H9 (cell line): ENCODE measurements at regions not wholly inside any gene's neighbourhood (a gene's known extent, or its start where the extent isn't known, plus 50 kb on each side); places are given as distances from the start of the nearest gene placed in this dataset.

Experiments used
- DNase-seq: peaks from one replicate; pipeline ENCODE4 v3.0.0-alpha.2; 2017
- H2AFZ ChIP-seq: one replicate; pipeline ENCODE4 v1.6.1; 2013; ENCODE audit warnings: mild to moderate bottlenecking, low read length, control low read depth, moderate library complexity
- H2AK5ac ChIP-seq: 2 replicates; pipeline ENCODE4 v1.6.1; 2013; ENCODE audit warnings: low read length, control low read depth, mixed read lengths; ENCODE audit not compliant: insufficient read length
- H2BK120ac ChIP-seq: one replicate; pipeline ENCODE4 v1.6.1; 2013; ENCODE audit warnings: low read depth, mild to moderate bottlenecking, low read length, control low read depth, inconsistent platforms; ENCODE audit not compliant: poor library complexity, severe bottlenecking
- H2BK12ac ChIP-seq: 2 replicates; pipeline ENCODE4 v1.6.1; 2013; ENCODE audit warnings: low read length, control low read depth, mixed read lengths, low read depth; ENCODE audit not compliant: insufficient read length
- H2BK15ac ChIP-seq: 2 replicates; pipeline ENCODE4 v1.6.1; 2013; ENCODE audit warnings: low read depth, low read length, control low read depth
- H2BK20ac ChIP-seq: one replicate; pipeline ENCODE4 v1.6.1; 2013; ENCODE audit warnings: low read depth, mild to moderate bottlenecking, low read length, control low read depth, inconsistent platforms; ENCODE audit not compliant: poor library complexity, severe bottlenecking
- H2BK5ac ChIP-seq: 2 replicates; pipeline ENCODE4 v1.6.1; 2013; ENCODE audit warnings: low read length, control low read depth, mixed read lengths; ENCODE audit not compliant: insufficient read length
- H3K14ac ChIP-seq: 2 replicates; pipeline ENCODE4 v1.6.1; 2013; ENCODE audit warnings: low read length, control low read depth; ENCODE audit not compliant: insufficient read depth
- H3K18ac ChIP-seq: 2 replicates; pipeline ENCODE4 v1.6.1; 2013; ENCODE audit warnings: low read depth, mild to moderate bottlenecking, mixed read lengths, low read length, control low read depth; ENCODE audit not compliant: insufficient read length
- H3K23ac ChIP-seq: 2 replicates; pipeline ENCODE4 v1.6.1; 2013; ENCODE audit warnings: low read length, control low read depth, mixed read lengths, low read depth; ENCODE audit not compliant: insufficient read length
- H3K23me2 ChIP-seq: 2 replicates; pipeline ENCODE4 v1.6.1; 2013; ENCODE audit warnings: low read depth, mild to moderate bottlenecking, mixed read lengths, low read length, control low read depth; ENCODE audit not compliant: insufficient read length, poor library complexity, severe bottlenecking
- H3K27ac ChIP-seq: 2 replicates; pipeline ENCODE4 v1.5.1; 2013; ENCODE audit warnings: low read length, control low read depth, mixed read lengths, low read depth; ENCODE audit not compliant: insufficient read length
- H3K27me3 ChIP-seq: 2 replicates; pipeline ENCODE4 v1.6.1; 2013; ENCODE audit warnings: low read length, control low read depth, inconsistent platforms; ENCODE audit not compliant: insufficient read depth
- H3K4ac ChIP-seq: 2 replicates; pipeline ENCODE4 v1.6.1; 2013; ENCODE audit warnings: low read depth, mild to moderate bottlenecking, control low read depth, inconsistent platforms, low read length, moderate library complexity
- H3K4me1 ChIP-seq: 2 replicates; pipeline ENCODE4 v1.6.1; 2013; ENCODE audit warnings: low read length, control low read depth, inconsistent platforms; ENCODE audit not compliant: insufficient read depth
- H3K4me2 ChIP-seq: 2 replicates; pipeline ENCODE4 v1.6.1; 2013; ENCODE audit warnings: low read length, control low read depth, mixed read lengths; ENCODE audit not compliant: insufficient read length, insufficient read depth
- H3K56ac ChIP-seq: 2 replicates; pipeline ENCODE4 v1.6.1; 2013; ENCODE audit warnings: low read depth, mild to moderate bottlenecking, mixed read lengths, low read length, control low read depth; ENCODE audit not compliant: insufficient read length
- H3K79me1 ChIP-seq: 2 replicates; pipeline ENCODE4 v1.6.1; 2013; ENCODE audit warnings: low read depth, mild to moderate bottlenecking, moderate library complexity, low read length, control low read depth, inconsistent platforms; ENCODE audit not compliant: insufficient read depth, poor library complexity, severe bottlenecking
- H3K79me2 ChIP-seq: 2 replicates; pipeline ENCODE4 v1.6.1; 2013; ENCODE audit warnings: low read length, control low read depth, inconsistent platforms; ENCODE audit not compliant: insufficient read depth
- H3K9ac ChIP-seq: 2 replicates; pipeline ENCODE4 v1.6.1; 2013; ENCODE audit warnings: low read length, control low read depth, mixed read lengths; ENCODE audit not compliant: insufficient read length; ENCODE audit errors: extremely low read depth
- H3K9me3 ChIP-seq: one replicate; pipeline ENCODE4 v1.6.1; 2013; ENCODE audit warnings: low read depth, low read length, inconsistent platforms; ENCODE audit not compliant: control insufficient read depth
- H3T11ph ChIP-seq: one replicate; pipeline ENCODE4 v1.6.1; 2013; ENCODE audit warnings: mild to moderate bottlenecking, low read length, control low read depth, inconsistent platforms
- H4K20me1 ChIP-seq: one replicate; pipeline ENCODE4 v1.6.1; 2013; ENCODE audit not compliant: control insufficient read depth, insufficient read length, insufficient read depth
- H4K5ac ChIP-seq: 2 replicates; pipeline ENCODE4 v1.6.1; 2013; ENCODE audit warnings: low read depth, mild to moderate bottlenecking, mixed read lengths, low read length, control low read depth; ENCODE audit not compliant: insufficient read length
- H4K8ac ChIP-seq: replicated peaks from 2 replicates; pipeline ENCODE4 v1.6.1; 2013; ENCODE audit warnings: low read length, control low read depth, mixed read lengths, low read depth; ENCODE audit not compliant: insufficient read length
- H4K91ac ChIP-seq: 2 replicates; pipeline ENCODE4 v1.6.1; 2013; ENCODE audit warnings: low read depth, mild to moderate bottlenecking, moderate library complexity, mixed read lengths, low read length, control low read depth; ENCODE audit not compliant: insufficient read length
- H3K27ac Mint-ChIP-seq, 3 experiments: 2 replicates in 2 of 3; 3 replicates in 1 of 3; pipeline ENCODE4 v1.8.0; 2020 to 2021; ENCODE audit warnings: mixed read lengths in 3 of 3, mild to moderate bottlenecking in 1 of 3, moderate library complexity in 1 of 3
- H3K27me3 Mint-ChIP-seq: 2 replicates; pipeline ENCODE4 v1.8.0; 2021; ENCODE audit warnings: low read depth, mild to moderate bottlenecking, moderate library complexity, mixed read lengths
- H3K36me3 Mint-ChIP-seq, 3 experiments: 2 replicates in 2 of 3; 3 replicates in 1 of 3; pipeline ENCODE4 v1.8.0; 2020 to 2021; ENCODE audit warnings: low read depth in 3 of 3, mixed read lengths in 3 of 3; ENCODE audit not compliant: insufficient read depth in 1 of 3
- H3K4me1 Mint-ChIP-seq, 2 experiments: 2 replicates each; pipeline ENCODE4 v1.8.0; 2020; ENCODE audit warnings: mixed read lengths in 2 of 2
- H3K4me3 Mint-ChIP-seq, 2 experiments: 2 replicates in 1 of 2; 3 replicates in 1 of 2; pipeline ENCODE4 v1.8.0; 2020 to 2021; ENCODE audit warnings: mild to moderate bottlenecking in 2 of 2, mixed read lengths in 2 of 2, moderate library complexity in 1 of 2
- H3K9me3 Mint-ChIP-seq, 2 experiments: 2 replicates in 1 of 2; 3 replicates in 1 of 2; pipeline ENCODE4 v1.8.0; 2020; ENCODE audit warnings: mild to moderate bottlenecking in 2 of 2, mixed read lengths in 2 of 2, moderate library complexity in 1 of 2
- CTCF ChIP-seq: fragments of 200-600 bp; sonication (generic); conservative IDR thresholded peaks from 3 replicates; pipeline ENCODE4 v1.8.0; 2021; ENCODE audit warnings: antibody characterized with exemption, mild to moderate bottlenecking
- WGBS: extraction: QIAGEN DNeasy Blood & Tissue Kit; methylation state at CpG from one replicate; pipeline ENCODE4 v1.1.7; 2013; ENCODE audit warnings: missing lambda C conversion rate, low lambda C conversion rate, mixed read lengths; ENCODE audit not compliant: insufficient read length; ENCODE audit errors: extremely low coverage; 5-methylcytosine and 5-hydroxymethylcytosine counted together

- Histone ChIP-seq H4K91ac (no peak overlapping the region), H2BK120ac (no peak overlapping the region), H4K8ac (no peak overlapping the region), H3K27me3 (no peaks in the 10 kb centered on the region), H3K23ac (no peak overlapping the region), H3K14ac (no peak overlapping the region), H3K79me1 (no peaks in the 10 kb centered on the region), H3K9me3 (no peaks in the 10 kb centered on the region), H2BK15ac (no peak overlapping the region), H3K9ac (no peak overlapping the region), H2BK20ac (no peak overlapping the region), H3T11ph (no peak overlapping the region), H2AK5ac (no peak overlapping the region), H3K18ac (no peak overlapping the region), H3K56ac (no peak overlapping the region), H2BK5ac (no peak overlapping the region), H3K79me2 (no peaks in the 10 kb centered on the region), H2AFZ (no peak overlapping the region), H2BK12ac (no peak overlapping the region), H4K5ac (no peak overlapping the region), H3K23me2 (no peaks in the 10 kb centered on the region), H3K4me1 (no peaks in the 10 kb centered on the region; the same call in 1 of the 2 replicates), H4K20me1 (no peaks in the 10 kb centered on the region), H3K27ac (no peak overlapping the region), H3K4me2 (no peak overlapping the region), H3K4ac (no peak overlapping the region)
- Mint-ChIP-seq H3K27me3 (peaks cover 22% of the 10 kb centered on the region), H3K9me3 (peaks cover under 1 to 2% of the 10 kb centered on the region in 2 experiments; a peak in 2 of 5 replicates), H3K27ac (no peak overlapping the region), H3K36me3 (peaks cover 0 to 3% (median under 1%) of the 10 kb centered on the region in 3 experiments; a peak in 4 of 7 replicates), H3K4me1 (peaks cover 32 to 33% of the 10 kb centered on the region in 2 experiments), H3K4me3 (no peak overlapping the region)
- peak; percentile 12 for DNase-seq
- TF ChIP-seq CTCF: no peak
- WGBS: no CpG with 5 or more reads among the region's 4 CpGs
Measured at GRCh38 chr1:5720936-5721335, 271.3 kb downstream of the NPHP4 start.
